ENCODE measurements at regions not wholly inside any gene's neighbourhood (a gene's known extent, or its start where the extent isn't known, plus 50 kb on each side); places are given as distances from the start of the nearest gene placed in this dataset.
"Not testable (repeated sequence)": the region's sequence is repeated elsewhere in the genome, so short reads cannot be mapped to it uniquely, and the experiment has no call there.

DNA sequence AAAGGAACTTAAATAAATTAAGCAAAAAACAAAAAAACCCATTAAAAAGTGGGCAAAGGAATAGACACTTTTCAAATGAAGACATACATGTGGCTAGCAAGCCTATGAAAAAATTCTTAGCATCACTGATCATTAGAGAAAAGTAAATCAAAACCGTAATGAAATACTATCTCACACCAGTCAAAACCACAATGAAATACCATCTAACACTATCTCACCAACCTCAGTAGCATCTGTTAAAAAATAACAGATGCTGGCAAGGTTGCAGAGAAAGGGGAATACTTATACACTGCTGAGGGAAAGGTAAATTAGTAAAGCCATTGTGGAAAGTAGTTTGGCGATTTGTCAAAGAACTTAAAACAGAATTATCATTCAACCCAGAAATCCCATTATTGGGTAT is 381.1 kb downstream of the FLRT2 start:
- DNase-seq (ENCODE audit: low read depth), result no peak

DNA sequence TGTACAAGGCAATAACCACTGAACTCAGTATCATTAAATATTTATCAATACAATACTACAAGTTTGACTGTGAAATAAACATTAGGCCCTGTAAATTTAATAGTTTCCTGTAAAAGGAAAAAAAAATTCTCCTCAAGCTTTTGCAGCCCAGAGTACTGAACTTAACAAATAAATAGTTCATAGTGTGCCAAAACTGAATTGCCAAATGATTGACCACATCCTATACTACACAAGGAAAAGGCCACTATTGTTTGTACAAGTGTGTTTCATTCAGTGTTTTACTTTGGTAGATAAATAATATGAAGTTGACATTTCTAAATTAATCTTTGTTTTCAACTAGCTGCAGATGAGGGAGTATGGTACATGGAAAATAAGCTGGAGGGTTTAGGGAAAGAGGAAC is 379.6 kb downstream of the FLRT2 start:
- DNase-seq (ENCODE audit: low read depth), result no peak

DNA sequence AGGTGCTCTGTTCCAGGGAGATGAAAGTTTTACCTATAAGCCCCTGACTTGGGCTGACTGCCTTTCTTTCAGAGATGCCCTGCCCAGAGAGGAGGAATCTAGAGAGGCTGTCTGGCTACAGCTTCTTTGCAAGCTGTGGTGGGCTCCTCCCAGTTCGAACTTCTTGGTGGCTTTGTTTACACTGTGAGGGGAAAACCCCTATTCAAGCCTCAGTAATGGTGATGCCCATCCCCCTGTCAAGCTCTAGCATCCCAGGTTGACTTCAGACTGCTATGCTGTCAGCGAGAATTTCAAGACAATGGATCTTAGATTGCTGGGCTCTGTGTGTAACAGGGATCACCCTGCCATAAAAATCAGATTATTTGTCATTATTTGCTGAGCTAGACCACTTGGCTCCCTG is 377.6 kb downstream of the FLRT2 start:
- DNase-seq (ENCODE audit: low read depth), result no peak

DNA sequence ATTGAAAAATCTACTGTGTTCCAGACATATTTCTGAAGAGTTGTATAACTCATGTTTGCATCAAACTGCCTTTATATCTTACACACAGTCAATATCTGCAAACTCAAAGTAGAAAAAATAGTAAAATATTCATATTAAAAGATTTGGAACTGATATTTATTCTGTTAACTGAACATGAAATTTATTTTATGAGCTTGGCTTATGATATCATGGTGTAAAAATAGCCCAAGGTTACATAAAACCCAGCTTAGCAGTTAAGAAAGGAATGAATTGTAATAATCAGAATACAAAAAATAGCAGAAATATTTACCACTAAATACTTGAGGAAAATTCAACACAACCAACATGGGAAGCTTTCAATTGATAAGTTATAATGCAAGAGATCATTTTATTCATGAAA is 367.9 kb downstream of the FLRT2 start:
- DNase-seq (ENCODE audit: low read depth), result no peak

DNA sequence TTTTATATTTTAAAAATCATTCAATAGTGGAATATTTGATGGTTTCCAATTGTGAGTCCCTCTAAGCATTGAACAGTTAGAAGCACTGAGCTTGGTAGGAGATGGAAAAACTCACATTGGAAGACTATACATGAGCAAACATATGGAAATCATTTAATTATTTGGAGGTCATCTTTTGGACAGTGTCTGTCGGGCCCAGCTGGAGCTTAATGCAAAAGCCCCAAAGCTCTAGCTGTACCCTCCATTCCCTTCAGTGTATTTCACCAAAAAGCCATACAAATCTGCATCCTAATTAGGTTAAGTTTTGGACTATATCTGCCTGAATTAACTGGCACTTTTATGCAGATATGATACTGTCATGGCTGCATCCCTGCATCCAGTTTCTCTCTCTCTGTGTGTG is 365.7 kb downstream of the FLRT2 start:
- no peak for DNase-seq (ENCODE audit: low read depth)

DNA sequence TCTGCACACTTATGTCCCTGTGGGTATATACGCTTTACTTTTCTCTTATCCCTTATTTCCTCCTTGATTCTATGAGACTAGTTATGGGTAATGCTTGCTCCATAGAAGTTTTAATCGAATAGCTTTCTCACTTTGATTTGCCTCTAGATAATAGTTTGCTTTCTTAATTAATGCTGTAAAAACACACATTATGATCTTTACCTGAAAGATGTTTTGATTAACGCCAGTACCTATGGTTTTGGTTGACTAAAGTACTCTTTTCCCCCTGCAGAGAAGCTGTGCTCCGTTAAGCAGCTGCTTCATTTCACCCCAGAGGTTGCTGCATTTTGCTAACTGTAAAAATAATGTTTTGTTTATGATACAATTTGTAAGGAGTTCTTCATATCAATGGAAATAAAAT is 362.3 kb downstream of the FLRT2 start:
- DNase-seq (ENCODE audit: low read depth), result no peak

DNA sequence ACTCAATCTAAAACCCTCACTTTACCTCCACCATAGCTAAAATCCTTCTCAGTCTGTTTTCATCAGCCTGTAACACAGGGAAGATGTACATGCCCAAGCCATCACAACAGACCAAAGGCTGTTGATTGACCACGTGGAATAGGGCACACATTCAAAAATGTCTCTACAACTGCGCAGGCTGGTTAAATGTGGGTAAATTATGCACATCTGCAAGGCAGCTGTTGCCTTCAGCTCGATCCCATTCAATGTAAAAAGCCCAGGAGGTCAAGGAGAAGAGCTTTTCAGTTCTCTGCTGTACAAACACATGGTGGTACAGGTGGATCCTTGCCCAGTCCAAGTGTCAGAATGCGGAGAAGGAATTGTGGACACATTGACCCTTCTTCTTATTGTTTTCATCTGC is 354.0 kb downstream of the FLRT2 start:
- DNase-seq (ENCODE audit: low read depth), result no peak

DNA sequence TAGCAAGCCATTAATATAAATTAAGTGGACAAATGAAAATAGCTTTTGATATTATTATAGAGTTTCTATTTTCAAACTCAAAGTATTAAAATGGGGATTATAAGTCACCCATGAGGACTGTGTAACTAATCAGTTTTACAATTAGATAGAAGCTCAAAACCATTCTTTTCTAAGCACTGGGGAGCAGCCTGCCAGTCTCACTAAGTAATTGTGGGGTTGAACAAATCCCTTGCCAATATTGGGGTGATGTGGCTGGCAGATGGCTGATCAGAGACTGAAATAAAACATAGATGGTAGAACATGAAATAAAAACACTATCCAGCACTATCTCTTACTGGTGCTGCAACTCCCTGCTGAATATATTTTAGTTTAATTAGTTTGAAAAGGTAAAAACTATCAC is 353.2 kb downstream of the FLRT2 start:
- DNase-seq (ENCODE audit: low read depth), result no peak

DNA sequence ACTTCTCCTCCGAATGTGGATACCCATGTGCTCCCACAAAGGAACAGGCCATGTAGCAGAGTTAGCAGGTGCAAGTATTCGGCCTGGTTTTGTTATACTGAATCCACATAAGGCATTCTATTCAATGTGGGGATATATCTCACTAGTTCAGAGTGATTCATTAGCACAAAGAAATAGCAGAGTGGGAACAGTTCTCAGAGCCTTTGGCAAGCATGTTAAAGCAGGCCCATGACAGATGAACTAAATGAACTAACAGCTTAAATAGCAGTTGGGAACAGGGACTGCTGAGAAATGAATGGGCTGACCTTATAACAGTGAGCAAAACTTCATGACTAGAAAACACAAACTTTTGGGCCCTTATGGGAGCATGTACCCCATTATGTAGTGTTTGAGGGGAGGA is 352.0 kb downstream of the FLRT2 start:
- DNase-seq (ENCODE audit: low read depth), result no peak

DNA sequence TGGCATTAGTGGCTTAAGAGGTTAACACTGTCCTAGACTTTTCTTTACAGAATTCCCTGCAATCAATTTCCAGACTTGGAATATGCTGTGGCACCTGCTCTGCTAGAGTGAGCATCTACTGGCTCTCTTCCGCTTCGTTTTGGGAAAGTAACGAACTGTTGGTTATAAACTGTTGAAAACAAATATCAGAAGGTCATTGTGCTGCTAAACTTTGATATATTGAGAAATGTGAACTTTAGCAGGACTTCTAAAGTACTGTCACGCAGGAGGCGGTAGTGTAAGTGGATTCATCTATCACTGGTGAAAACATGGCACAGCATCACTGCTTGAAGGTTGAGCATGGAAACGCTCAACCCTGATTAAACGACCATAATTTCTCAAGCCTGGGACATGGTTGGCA is 348.9 kb downstream of the FLRT2 start:
- no peak for DNase-seq (ENCODE audit: low read depth)

DNA sequence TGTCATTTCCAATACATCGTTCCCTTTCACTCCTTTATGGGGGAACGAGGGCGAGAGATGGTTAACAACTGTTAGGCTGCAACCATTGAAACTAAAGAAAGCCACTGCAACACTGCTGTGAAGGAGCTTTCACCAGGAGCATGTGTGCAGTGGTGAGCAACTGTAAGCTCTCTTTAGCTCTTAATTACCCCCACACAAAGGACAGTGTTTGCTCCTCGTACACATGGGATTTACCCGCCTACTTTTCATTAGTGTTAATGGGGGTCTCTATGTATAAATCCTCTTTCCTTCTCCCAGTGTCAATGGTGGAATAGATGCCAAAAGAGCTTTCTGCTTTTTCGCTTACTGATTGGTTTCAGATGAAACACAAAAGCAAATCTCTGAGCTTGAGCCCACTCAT is 343.1 kb downstream of the FLRT2 start:
- DNase-seq (ENCODE audit: low read depth), result no peak

DNA sequence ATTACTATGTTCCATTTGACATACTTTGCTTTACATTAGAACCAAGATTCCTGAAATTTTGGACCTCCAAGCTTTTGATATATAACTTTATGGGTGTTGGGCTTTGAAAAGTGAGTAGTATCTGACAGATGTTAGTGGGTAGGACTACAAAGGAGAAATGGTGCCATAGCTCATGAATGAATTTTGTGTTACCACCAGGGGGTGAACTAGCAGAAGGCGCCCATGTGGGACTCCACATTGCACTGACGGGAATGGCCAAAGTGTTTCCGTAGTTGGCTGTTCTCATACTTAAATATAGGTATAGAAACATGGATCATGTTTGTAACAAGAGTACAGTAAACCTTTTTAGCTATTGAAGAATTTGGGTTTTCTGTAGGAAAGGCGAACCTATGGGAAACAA is 337.5 kb downstream of the FLRT2 start:
- no peak for DNase-seq (ENCODE audit: low read depth)

DNA sequence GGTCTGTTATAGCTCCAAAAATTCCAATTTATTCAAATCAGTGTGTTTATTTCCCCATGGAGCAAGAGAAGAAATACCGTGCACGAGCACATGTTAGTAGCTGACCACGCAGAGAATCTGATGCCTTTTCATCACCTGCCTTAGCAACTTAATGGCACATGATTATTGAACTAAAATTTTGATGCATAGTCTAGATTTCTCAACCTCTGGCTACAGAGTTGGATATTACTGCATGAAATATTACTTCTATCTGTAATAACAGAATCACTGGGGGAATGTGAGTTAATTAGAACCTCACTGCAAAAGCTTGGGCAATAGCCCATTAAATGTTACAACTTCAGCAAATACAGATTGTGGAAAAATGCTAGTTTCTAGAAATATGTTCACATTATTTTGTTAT is 335.8 kb downstream of the FLRT2 start:
- DNase-seq (ENCODE audit: low read depth), result no peak

DNA sequence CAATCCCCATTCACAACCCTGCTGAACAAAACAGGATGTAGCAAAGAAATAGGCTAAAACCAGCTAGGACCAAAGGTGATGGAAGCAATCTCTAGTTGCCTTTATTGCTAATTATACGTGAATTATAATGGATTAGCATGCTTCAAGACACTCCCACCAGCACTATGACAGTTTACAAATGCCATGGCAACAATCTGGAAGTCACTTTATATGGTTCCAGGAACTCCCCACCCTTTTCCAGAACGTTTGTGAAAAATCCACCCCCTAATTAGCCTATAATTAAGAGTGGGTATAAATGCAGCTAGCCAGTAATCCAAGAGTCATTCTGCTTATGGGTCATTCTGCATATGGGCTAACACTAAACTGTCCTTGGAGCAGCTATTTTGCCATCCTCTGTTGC is 328.7 kb downstream of the FLRT2 start:
- DNase-seq (ENCODE audit: low read depth), result no peak

DNA sequence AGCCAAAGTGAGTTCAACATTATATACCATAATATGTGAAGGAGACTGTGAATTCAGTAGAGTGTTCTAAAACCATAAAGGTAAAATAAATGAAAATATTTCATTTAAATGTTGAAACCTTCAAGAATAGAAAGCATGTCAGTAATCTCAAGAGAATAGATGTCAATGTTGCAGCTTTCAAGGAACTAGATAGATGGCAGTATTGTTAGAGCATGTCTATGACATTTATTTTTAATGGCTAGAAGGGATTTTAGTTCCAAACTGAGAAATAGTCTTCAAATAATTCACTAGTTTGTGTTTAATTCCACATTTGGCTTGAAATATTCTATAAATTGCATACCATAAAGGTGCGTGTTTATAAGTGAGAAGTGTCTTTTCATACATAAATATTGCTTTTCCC is 326.5 kb downstream of the FLRT2 start:
- no peak for DNase-seq (ENCODE audit: low read depth)

DNA sequence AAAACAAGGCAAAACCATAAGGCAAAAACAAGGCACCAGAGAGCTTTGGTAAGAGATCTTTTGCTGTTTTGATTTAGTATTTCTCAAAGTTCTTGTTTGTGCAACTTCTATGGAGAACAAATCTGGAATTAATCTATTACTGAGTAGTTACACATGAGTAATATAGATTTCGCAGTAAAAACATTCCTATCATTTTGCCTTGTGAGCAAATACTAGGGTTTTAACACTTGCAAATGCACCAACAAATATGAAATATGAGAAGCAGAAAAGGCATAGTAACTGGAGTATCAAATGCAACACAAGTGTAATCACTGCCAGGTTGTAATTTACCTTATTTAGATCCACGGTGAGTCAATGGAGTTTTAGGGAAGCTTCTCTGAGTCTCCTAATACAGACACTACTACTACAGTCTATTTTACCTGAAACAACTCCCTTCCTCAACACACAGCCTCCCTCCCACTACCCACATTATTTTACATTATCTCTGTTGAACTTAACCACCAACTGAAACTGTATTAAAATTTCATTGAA is 324.1 kb downstream of the FLRT2 start:
- DNase-seq (ENCODE audit: low read depth), result no peak

DNA sequence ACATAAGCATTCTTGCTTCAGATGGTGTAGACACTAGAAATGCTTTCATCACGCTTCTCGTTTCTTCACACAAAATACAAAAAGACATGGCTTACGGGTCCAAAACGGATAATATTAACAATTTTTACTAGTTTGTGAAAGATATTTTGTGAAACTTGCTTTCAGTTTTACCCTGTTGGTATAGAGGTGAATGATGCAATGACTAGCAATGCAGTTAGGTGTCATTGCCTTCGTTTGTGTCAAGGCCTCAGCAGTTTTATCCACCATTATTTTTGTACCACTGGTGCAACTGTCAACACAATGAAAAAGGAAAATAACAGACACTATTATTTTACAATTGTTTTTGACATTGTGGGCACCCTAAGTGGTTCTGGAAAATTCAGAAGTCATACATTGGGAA is 323.0 kb downstream of the FLRT2 start:
- DNase-seq (ENCODE audit: low read depth), result no peak

DNA sequence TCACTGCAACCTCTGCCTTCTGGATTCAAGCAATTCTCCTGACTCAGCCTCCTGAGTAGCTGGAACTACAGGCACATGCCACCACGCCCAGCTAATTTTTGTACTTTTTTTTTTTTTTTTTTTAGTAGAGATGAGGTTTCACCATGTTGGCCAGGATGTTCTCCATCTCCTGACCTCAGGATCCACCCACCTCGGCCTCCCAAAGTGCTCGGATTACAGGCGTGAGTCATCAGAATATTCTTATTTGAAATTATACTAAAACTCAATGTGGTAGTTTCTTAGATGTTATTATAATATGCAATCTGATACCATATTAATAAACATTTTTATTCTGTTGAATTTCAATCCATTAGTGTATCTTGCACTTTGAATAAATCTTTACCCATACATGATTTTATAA is 322.2 kb downstream of the FLRT2 start:
- DNase-seq (ENCODE audit: low read depth), result not testable (repeated sequence)

DNA sequence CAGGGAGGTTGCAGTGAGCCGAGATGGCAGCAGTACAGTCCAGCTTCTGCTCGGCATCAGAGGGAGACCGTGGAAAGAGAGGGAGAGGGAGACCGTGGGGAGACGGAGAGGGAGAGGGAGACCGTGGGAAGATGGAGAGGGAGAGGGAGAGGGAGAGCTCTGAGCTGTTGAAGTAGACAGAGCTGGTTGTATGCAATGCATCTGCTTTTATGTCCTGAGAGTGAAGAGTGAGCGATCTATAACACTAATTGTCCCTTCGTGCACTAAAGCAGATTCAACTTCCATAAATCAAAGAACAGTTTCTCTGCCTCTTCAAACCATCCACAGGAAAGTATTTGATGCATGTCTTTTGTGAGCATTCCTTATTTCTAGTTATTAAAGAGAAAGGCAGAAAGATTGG is 300.6 kb downstream of the FLRT2 start:
- DNase-seq (ENCODE audit: low read depth), result not testable (repeated sequence)

DNA sequence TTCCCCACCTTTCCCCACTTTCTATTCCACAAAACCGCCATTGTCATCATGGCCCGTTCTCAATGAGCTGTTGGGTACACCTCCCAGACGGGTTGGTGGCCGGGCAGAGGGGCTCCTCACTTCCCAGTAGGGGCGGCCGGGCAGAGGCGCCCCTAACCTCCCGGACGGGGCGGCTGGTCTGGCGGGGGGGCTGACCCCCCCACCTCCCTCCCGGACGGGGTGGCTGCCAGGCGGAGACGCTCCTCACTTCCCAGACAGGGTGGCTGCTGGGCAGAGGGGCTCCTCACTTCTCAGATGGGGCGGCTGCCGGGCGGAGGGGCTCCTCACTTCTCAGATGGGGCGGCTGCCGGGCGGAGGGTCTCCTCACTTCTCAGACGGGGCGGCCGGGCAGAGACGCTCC is 299.7 kb downstream of the FLRT2 start:
- DNase-seq (ENCODE audit: low read depth), result not testable (repeated sequence)

DNA sequence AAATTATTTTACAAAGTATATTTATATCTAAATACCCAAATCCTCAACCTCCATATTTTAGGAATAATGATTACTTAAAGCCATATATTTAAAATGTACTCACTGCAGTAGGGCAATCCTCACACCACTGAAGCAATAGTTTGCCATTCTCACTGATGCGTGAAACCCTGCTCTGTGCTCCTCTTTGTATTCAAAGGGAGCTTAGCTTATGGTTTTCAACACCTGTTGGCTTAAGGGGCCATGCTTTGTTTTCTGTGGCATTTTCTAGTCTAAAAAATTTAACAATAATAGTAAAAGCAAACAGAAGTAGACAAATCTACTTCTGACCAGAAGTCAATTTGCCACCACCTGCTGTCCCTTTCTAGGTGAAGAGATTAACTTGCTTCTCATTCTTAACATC is 294.6 kb downstream of the FLRT2 start:
- DNase-seq (ENCODE audit: low read depth), result no peak

DNA sequence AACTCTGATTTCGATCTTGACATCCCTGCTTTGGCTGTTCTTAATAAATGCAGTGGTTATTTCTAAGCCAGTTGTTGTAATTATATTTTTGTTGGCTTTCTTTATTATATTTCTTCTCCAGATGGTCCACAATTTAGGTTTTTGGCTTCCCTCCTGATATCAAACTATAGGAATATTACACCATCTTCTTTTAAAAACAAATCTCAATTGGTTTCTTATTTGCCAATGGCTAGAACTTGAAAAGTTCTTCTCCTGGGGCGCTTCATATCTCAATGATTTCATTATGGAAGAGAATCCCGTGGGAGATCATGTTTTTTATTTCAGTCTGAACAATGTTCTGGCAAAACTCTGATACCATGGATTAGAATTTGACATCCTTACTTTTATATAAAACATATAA is 292.3 kb downstream of the FLRT2 start:
- no peak for DNase-seq (ENCODE audit: low read depth)

DNA sequence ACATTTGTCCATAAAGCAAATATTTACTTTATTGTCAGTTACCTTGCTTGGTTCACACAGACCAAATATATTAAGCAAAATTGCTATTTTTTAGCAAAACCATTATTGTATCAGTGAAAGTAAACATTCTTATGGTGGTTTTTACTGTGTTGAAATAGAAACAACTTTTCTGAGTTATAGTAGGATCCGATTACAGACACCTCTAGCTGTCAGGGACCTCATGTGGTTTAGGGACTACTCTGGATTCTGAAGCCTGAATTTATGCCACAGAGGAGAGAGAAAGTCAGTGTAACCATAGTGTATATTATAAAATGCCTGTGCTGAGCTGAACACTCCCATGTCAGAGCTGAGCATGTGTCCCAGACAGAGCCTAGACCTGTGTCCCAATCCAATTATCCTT is 287.5 kb downstream of the FLRT2 start:
- no peak for DNase-seq (ENCODE audit: low read depth)

DNA sequence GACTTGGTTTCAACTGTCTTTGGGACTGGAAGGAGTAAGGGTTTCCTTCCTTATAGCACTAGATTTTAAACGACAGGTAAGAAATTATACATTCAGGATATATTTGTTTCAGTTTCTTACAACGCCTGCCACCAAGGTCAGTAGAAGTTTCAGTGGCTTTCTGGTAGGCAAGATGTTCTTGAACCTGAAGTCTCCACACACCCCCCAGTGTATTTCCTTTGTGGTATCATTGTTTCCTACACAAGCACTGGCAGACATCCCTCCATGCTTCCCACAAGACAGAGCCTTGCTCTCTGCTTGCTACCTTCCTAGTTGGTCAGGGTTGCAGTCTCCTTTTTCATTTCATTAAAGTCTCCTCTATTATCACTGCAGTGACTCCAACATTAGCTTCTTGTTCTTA is 283.1 kb downstream of the FLRT2 start:
- no peak for DNase-seq (ENCODE audit: low read depth)

DNA sequence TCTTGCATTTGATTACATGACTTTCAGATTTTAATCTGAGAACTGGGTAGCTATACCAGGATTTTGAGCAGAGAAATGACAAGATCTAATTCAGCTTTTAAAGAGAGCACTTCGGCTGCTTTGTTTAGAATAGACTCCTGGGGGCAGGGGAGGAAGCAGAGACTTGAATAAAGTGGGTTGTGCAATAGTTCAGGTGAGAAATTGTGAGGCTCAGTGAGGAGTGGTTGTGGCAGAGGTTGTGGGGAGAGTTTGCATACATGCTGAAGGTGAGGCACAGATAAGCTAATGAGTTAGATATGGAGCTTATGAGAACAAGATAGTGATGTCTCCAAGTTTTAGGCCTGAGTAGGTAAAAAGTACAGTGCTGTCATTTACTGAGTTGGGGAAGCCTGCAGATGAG is 281.4 kb downstream of the FLRT2 start:
- DNase-seq (ENCODE audit: low read depth), result no peak

Data from RPMI7951 (cell line).